Caco-2 (cell line): ENCODE measurements at regions not wholly inside any gene's neighbourhood (a gene's known extent, or its start where the extent isn't known, plus 50 kb on each side); places are given as distances from the start of the nearest gene placed in this dataset.

Experiments used
- BruUV-seq: library from RNA; stranded (reverse); fragments of 400-500 nt; replicated peaks from 2 replicates; lab custom pipeline; 2021; lab: Mats Ljungman, UMichigan
- CTCF ChIA-PET: fragments of 300-600 bp; sonication (Branson Sonifier 250); formaldehyde crosslinking; loops from one replicate; lab custom pipeline; 2022; ENCODE audit warnings: antibody characterized with exemption; lab: Charles Lee
- POLR2A ChIA-PET: fragments of 300-600 bp; sonication (Branson Sonifier 250); formaldehyde crosslinking; loops from one replicate; lab custom pipeline; 2022; ENCODE audit warnings: antibody characterized with exemption; lab: Charles Lee
- DNase-seq, 2 experiments: peaks; one replicate each; pipeline versions ENCODE4 v3.0.0 to v3.0.0-alpha.2; 2020 to 2022
- H3K27me3 ChIP-seq: replicated peaks from 2 replicates; pipeline ENCODE4 v1.6.0; 2011; ENCODE audit warnings: low read length; ENCODE audit not compliant: control insufficient read depth, insufficient read depth
- H3K36me3 ChIP-seq: 2 replicates; pipeline ENCODE4 v1.5.1; 2011; ENCODE audit warnings: low read length; ENCODE audit not compliant: control insufficient read depth, insufficient read depth
- H3K4me1 ChIP-seq: fragments of 250-450 bp; sonication (Bioruptor Pico); 2 replicates; pipeline ENCODE4 v1.5.1; 2020; ENCODE audit warnings: mild to moderate bottlenecking
- H3K4me3 ChIP-seq: 2 replicates; pipeline ENCODE4 v1.5.1; 2011; ENCODE audit warnings: low read depth, mild to moderate bottlenecking, control low read depth, low read length
- H3K9me3 ChIP-seq: fragments of 250-450 bp; sonication (Bioruptor Pico); 2 replicates; pipeline ENCODE4 v1.5.1; 2020; ENCODE audit warnings: mild to moderate bottlenecking, moderate library complexity
- H3K27ac Mint-ChIP-seq: one replicate; pipeline ENCODE4 v1.8.0; 2022; ENCODE audit warnings: mixed read lengths; ENCODE audit not compliant: unreplicated experiment
- H3K27me3 Mint-ChIP-seq: one replicate; pipeline ENCODE4 v1.8.0; 2022; ENCODE audit warnings: mixed read lengths; ENCODE audit not compliant: insufficient read depth, unreplicated experiment
- H3K36me3 Mint-ChIP-seq: one replicate; pipeline ENCODE4 v1.8.0; 2022; ENCODE audit warnings: mild to moderate bottlenecking, mixed read lengths; ENCODE audit not compliant: insufficient read depth, unreplicated experiment
- H3K4me1 Mint-ChIP-seq: one replicate; pipeline ENCODE4 v1.8.0; 2022; ENCODE audit warnings: low read depth, mixed read lengths; ENCODE audit not compliant: unreplicated experiment
- H3K4me3 Mint-ChIP-seq: one replicate; pipeline ENCODE4 v1.8.0; 2022; ENCODE audit warnings: mild to moderate bottlenecking, moderate library complexity, mixed read lengths; ENCODE audit not compliant: unreplicated experiment
- H3K9me3 Mint-ChIP-seq: one replicate; pipeline ENCODE4 v1.8.0; 2022; ENCODE audit warnings: mixed read lengths; ENCODE audit not compliant: unreplicated experiment
- intact Hi-C: fragments of 100-400 bp; cut with micrococcal nuclease; formaldehyde crosslinking; loops from one replicate; pipeline ENCODE4 v1.10.0; 2022; ENCODE audit not compliant: unreplicated experiment
- TF ChIP-seq, protein P1 (sequence below), 2 experiments: fragments of 200-600 bp in 1 of 2; IDR thresholded peaks; 1 replicate in 1 of 2; 2 replicates in 1 of 2; pipeline versions ENCODE4 v1.5.1 to v1.8.0; 2011 to 2022; ENCODE audit warnings: antibody characterized with exemption in 1 of 2, control low read depth in 1 of 2, inconsistent platforms in 1 of 2, low read depth in 1 of 2, low read length in 1 of 2, mild to moderate bottlenecking in 1 of 2, moderate library complexity in 1 of 2; ENCODE audit not compliant: insufficient read depth in 1 of 2, severe bottlenecking in 1 of 2, unreplicated experiment in 1 of 2

GRCh38 chr3:145055375-145056076 lies 1083.9 kb downstream of the DIPK2A start:
- no peak for DNase-seq
- ChIA-PET POLR2A (no interaction called here), CTCF (no interaction called here)
- Mint-ChIP-seq H3K36me3 (no peaks in the 10 kb centered on the region), H3K4me1 (no peaks in the 10 kb centered on the region), H3K9me3 (no peaks in the 10 kb centered on the region), H3K4me3 (no peak overlapping the region), H3K27me3 (no peaks in the 10 kb centered on the region), H3K27ac (no peak overlapping the region)
- Histone ChIP-seq H3K4me3 (no peak overlapping the region), H3K36me3 (no peaks in the 10 kb centered on the region), H3K4me1 (no peaks in the 10 kb centered on the region), H3K27me3 (no peaks in the 10 kb centered on the region), H3K9me3 (0 out of 2 replicates have a peak, but pooled peaks cover 3% of the 10 kb centered on the region)
- no TSS peak for BruUV-seq
- intact Hi-C loops: no loop called here
- TF ChIP-seq, protein P1, sequence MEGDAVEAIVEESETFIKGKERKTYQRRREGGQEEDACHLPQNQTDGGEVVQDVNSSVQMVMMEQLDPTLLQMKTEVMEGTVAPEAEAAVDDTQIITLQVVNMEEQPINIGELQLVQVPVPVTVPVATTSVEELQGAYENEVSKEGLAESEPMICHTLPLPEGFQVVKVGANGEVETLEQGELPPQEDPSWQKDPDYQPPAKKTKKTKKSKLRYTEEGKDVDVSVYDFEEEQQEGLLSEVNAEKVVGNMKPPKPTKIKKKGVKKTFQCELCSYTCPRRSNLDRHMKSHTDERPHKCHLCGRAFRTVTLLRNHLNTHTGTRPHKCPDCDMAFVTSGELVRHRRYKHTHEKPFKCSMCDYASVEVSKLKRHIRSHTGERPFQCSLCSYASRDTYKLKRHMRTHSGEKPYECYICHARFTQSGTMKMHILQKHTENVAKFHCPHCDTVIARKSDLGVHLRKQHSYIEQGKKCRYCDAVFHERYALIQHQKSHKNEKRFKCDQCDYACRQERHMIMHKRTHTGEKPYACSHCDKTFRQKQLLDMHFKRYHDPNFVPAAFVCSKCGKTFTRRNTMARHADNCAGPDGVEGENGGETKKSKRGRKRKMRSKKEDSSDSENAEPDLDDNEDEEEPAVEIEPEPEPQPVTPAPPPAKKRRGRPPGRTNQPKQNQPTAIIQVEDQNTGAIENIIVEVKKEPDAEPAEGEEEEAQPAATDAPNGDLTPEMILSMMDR (IDR thresholded peaks at IDR 0.05; ENCODE audit: insufficient read depth in 1 of 2, low read depth in 1 of 2, low read length in 1 of 2, severe bottlenecking in 1 of 2, unreplicated experiment in 1 of 2): no peak

DNA sequence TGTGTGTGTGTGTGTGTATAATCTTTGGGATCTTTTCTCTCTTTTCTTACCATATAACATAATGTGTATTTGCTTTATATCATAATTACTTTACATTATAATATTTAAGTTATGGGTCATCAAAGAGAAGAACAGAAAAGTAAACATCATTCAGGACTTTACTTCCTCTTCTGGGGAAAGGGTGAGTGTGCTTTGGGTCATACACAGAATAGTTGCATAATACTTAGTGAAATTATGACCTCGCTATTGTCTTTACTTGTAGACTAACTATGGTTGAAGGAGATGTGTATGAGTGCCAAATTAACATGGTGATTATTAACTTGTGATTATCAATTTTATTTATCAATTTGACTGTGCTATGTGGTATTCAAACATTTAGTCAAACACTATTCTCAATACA lies 1086.9 kb downstream of the DIPK2A start:
- Histone ChIP-seq H3K4me1 (no peaks in the 10 kb centered on the region), H3K9me3 (0 out of 2 replicates have a peak, but pooled peaks cover 3% of the 10 kb centered on the region), H3K36me3 (no peaks in the 10 kb centered on the region), H3K27me3 (no peaks in the 10 kb centered on the region), H3K4me3 (no peak overlapping the region)
- Mint-ChIP-seq H3K4me3 (no peak overlapping the region), H3K27ac (no peak overlapping the region), H3K36me3 (no peaks in the 10 kb centered on the region), H3K4me1 (no peaks in the 10 kb centered on the region), H3K27me3 (no peaks in the 10 kb centered on the region), H3K9me3 (peaks cover 13% of the 10 kb centered on the region)
- intact Hi-C loops: no loop called here
- TF ChIP-seq, protein P1 (IDR thresholded peaks at IDR 0.05; ENCODE audit: insufficient read depth in 1 of 2, low read depth in 1 of 2, low read length in 1 of 2, severe bottlenecking in 1 of 2, unreplicated experiment in 1 of 2): no peak
- DNase-seq: no peak
- ChIA-PET POLR2A (no interaction called here), CTCF (no interaction called here)
- BruUV-seq: no TSS peak

DNA sequence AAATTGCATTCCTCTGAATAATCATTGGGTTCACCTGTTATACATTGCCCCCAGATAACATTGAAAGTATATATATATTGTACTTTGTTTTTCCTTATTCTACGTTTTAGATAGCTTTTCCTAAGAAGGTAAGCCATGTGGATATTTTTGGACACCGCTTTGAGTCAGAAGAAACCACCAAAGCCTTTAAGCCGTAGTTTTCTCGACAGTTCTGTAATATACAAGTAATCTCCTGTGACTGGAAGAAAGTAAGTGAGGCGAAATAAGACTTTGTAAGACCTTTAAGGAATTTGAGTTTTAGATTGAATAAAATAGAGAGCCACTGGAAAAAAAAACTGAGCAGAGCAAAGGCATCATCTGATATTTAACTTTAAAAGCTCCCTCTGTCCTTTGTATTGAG lies 1092.0 kb downstream of the DIPK2A start:
- Mint-ChIP-seq H3K27me3 (no peaks in the 10 kb centered on the region), H3K27ac (no peak overlapping the region), H3K4me1 (no peaks in the 10 kb centered on the region), H3K9me3 (peaks cover 13% of the 10 kb centered on the region), H3K36me3 (no peaks in the 10 kb centered on the region), H3K4me3 (no peak overlapping the region)
- intact Hi-C loops: no loop called here
- DNase-seq: no peak
- Histone ChIP-seq H3K4me3 (no peak overlapping the region), H3K4me1 (no peaks in the 10 kb centered on the region), H3K36me3 (no peaks in the 10 kb centered on the region), H3K9me3 (0 out of 2 replicates have a peak, but pooled peaks cover 2% of the 10 kb centered on the region), H3K27me3 (no peaks in the 10 kb centered on the region)
- TF ChIP-seq, protein P1 (IDR thresholded peaks at IDR 0.05; ENCODE audit: insufficient read depth in 1 of 2, low read depth in 1 of 2, low read length in 1 of 2, severe bottlenecking in 1 of 2, unreplicated experiment in 1 of 2): no peak
- no TSS peak for BruUV-seq
- CTCF ChIA-PET: no interaction called here
- POLR2A ChIA-PET: no interaction called here
